Head of caudate nucleus (tissue), 42 donors: ENCODE measurements at regions not wholly inside any gene's neighbourhood (a gene's known extent, or its start where the extent isn't known, plus 50 kb on each side); places are given as distances from the start of the nearest gene placed in this dataset.
A peak's percentile ranks its signal among the peaks of the same experiment; 100 is the strongest.
"Not testable (repeated sequence)": the region's sequence is repeated elsewhere in the genome, so short reads cannot be mapped to it uniquely, and the experiment has no call there.

Source experiments
- DNase-seq, 42 donors: peaks; one replicate each; pipeline versions ENCODE4 v3.0.0 to v3.0.0-alpha.2; 2020 to 2021; ENCODE audit warnings: mixed read lengths in 7 of 42
- intact Hi-C: fragments of 100-400 bp; cut with DNase I; formaldehyde crosslinking; loops from one replicate; pipeline ENCODE4 v1.15.0; 2022

GRCh38 chr18:47691611-47692010 lies 238.8 kb downstream of the SMAD2 start:
- intact Hi-C loops: no loop called here
- no peak for DNase-seq

GRCh38 chr18:47690778-47691177 lies 239.7 kb downstream of the SMAD2 start:
- intact Hi-C loops: not testable (repeated sequence)

GRCh38 chr18:47689371-47689770 lies 241.1 kb downstream of the SMAD2 start:
- intact Hi-C loops: no loop called here

More at GRCh38 chr18:47690778-47691177, 239.7 kb downstream of the SMAD2 start:
- not testable (repeated sequence) for DNase-seq

GRCh38 chr18:47686806-47687205 lies 243.7 kb downstream of the SMAD2 start:
- intact Hi-C loops: no loop called here
- DNase-seq: no peak

More at GRCh38 chr18:47689371-47689770, 241.1 kb downstream of the SMAD2 start:
- DNase-seq: no peak

GRCh38 chr18:47683774-47684173 lies 246.7 kb downstream of the SMAD2 start:
- intact Hi-C loops: no loop called here
- DNase-seq: no peak

GRCh38 chr18:47682876-47683275 lies 247.6 kb downstream of the SMAD2 start:
- peak in 15 of 42 donors; percentile 6 to 73 (median 26) for DNase-seq
- intact Hi-C loops: no loop called here

- no peak for DNase-seq
- intact Hi-C loops: no loop called here
Observed at GRCh38 chr18:47680488-47680887, 250.0 kb downstream of the SMAD2 start.

- intact Hi-C loops: no loop called here
Observed at GRCh38 chr18:47679864-47680263, 250.6 kb downstream of the SMAD2 start.

GRCh38 chr18:47677952-47678351 lies 252.5 kb downstream of the SMAD2 start:
- intact Hi-C loops: no loop called here
- DNase-seq: no peak

More at GRCh38 chr18:47679864-47680263, 250.6 kb downstream of the SMAD2 start:
- DNase-seq: no peak

GRCh38 chr18:47669815-47670214 lies 260.6 kb downstream of the SMAD2 start:
- intact Hi-C loops: no loop called here
- DNase-seq: no peak

- intact Hi-C loops: no loop called here
- no peak for DNase-seq
Observed at GRCh38 chr18:47658498-47658897, 272.0 kb downstream of the SMAD2 start.

GRCh38 chr18:47654988-47655387 lies 275.5 kb downstream of the SMAD2 start:
- intact Hi-C loops: no loop called here
- DNase-seq: no peak

GRCh38 chr18:47644896-47645295 lies 285.6 kb downstream of the SMAD2 start:
- intact Hi-C loops: no loop called here
- no peak for DNase-seq

- intact Hi-C loops: not testable (repeated sequence)
Observed at GRCh38 chr18:47637551-47637950, 292.9 kb downstream of the SMAD2 start.

GRCh38 chr18:47635416-47635815 lies 295.0 kb downstream of the SMAD2 start:
- intact Hi-C loops: no loop called here
- peak in 1 of 42 donors; percentile 18 for DNase-seq

More at GRCh38 chr18:47637551-47637950, 292.9 kb downstream of the SMAD2 start:
- DNase-seq: not testable (repeated sequence)

- no peak for DNase-seq
- intact Hi-C loops: no loop called here
Observed at GRCh38 chr18:47632970-47633635, 297.4 kb downstream of the SMAD2 start.

- intact Hi-C loops: no loop called here
- no peak for DNase-seq
Observed at GRCh38 chr18:47628893-47629292, 301.6 kb downstream of the SMAD2 start.

GRCh38 chr18:47628240-47628781 lies 302.1 kb downstream of the SMAD2 start:
- DNase-seq: peak in 1 of 42 donors; percentile 17
- intact Hi-C loops: no loop called here

GRCh38 chr18:47627030-47627429 lies 303.4 kb downstream of the SMAD2 start:
- no peak for DNase-seq
- intact Hi-C loops: no loop called here

- DNase-seq: peak in 1 of 42 donors; percentile 6
- intact Hi-C loops: no loop called here
Observed at GRCh38 chr18:47619771-47620448, 310.5 kb downstream of the SMAD2 start.
